ENCODE measurements at regions not wholly inside any gene's neighbourhood (a gene's known extent, or its start where the extent isn't known, plus 50 kb on each side); places are given as distances from the start of the nearest gene placed in this dataset.

DNA sequence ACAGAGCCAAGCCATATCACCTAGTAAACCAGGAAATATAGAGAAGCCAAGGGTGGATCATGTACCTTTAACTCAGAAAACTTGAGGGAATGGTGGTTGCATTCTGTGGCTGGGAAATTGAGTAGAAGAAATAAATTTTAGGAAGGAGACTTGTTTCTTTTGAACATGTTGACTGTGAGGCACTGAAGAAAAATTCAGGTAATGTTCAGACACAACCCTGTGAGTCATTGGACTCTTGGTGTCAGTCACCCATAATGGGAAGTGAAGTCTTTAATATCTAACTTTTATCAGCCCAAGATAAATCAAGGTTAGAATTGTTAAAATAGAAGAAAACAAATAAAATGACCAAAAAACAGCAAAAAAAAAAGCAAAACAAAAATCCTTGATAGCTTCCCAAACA, 98.8 kb upstream of the GRIK2 start:
- peaks cover 1 to 14% (median 8%) of the 10 kb centered on the region in 7 donors for H3K9me3 Mint-ChIP-seq
- Histone ChIP-seq H3K9ac (ENCODE audit: insufficient read depth, low read length, poor library complexity, severe bottlenecking) (no peak overlapping the region), H3K4me2 (replicated peaks; ENCODE audit: extremely low read depth, low read length, poor library complexity, severe bottlenecking) (no peak overlapping the region), H3K9me3 (replicated peaks in 1 of 2; ENCODE audit: control insufficient read depth in 1 of 2, insufficient read depth in 1 of 2, low read length in 2 of 2) (peaks cover 9 to 11% of the 10 kb centered on the region in 2 donors), H3K36me3 (replicated peaks in 1 of 2; ENCODE audit: control insufficient read depth in 1 of 2, insufficient read depth in 2 of 2, low read length in 2 of 2) (no peaks in the 10 kb centered on the region), H3K4me1 (ENCODE audit: control insufficient read depth in 1 of 2, insufficient read depth in 2 of 2, low read length in 2 of 2) (no peaks in the 10 kb centered on the region), H3K27me3 (ENCODE audit: control insufficient read depth in 2 of 2, insufficient read depth in 2 of 2, low read length in 2 of 2) (no peaks in the 10 kb centered on the region), H3K4me3 (replicated peaks in 1 of 3; ENCODE audit: low read depth in 2 of 3, low read length in 3 of 3) (no peak overlapping the region), H3K79me2 (ENCODE audit: insufficient read depth, low read length) (no peaks in the 10 kb centered on the region), H2AFZ (ENCODE audit: insufficient read depth, low read depth, low read length, poor library complexity, severe bottlenecking) (no peak overlapping the region), H3K27ac (ENCODE audit: low read depth in 1 of 2, low read length in 2 of 2) (no peak overlapping the region), H4K20me1 (ENCODE audit: insufficient read depth, low read length) (no peaks in the 10 kb centered on the region)
- H3K27ac Mint-ChIP-seq, result no peak overlapping the region
- no peaks in the 10 kb centered on the region for H3K4me1 Mint-ChIP-seq
- no peaks in the 10 kb centered on the region for H3K36me3 Mint-ChIP-seq
- DNase-seq, result no peak
- H3K4me3 Mint-ChIP-seq, result no peak overlapping the region
- intact Hi-C loops (cut with micrococcal nuclease), result no loop called here
- no peaks in the 10 kb centered on the region for H3K27me3 Mint-ChIP-seq (ENCODE audit: low read depth in 3 of 3)
- TF ChIP-seq, protein P1, sequence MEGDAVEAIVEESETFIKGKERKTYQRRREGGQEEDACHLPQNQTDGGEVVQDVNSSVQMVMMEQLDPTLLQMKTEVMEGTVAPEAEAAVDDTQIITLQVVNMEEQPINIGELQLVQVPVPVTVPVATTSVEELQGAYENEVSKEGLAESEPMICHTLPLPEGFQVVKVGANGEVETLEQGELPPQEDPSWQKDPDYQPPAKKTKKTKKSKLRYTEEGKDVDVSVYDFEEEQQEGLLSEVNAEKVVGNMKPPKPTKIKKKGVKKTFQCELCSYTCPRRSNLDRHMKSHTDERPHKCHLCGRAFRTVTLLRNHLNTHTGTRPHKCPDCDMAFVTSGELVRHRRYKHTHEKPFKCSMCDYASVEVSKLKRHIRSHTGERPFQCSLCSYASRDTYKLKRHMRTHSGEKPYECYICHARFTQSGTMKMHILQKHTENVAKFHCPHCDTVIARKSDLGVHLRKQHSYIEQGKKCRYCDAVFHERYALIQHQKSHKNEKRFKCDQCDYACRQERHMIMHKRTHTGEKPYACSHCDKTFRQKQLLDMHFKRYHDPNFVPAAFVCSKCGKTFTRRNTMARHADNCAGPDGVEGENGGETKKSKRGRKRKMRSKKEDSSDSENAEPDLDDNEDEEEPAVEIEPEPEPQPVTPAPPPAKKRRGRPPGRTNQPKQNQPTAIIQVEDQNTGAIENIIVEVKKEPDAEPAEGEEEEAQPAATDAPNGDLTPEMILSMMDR (IDR thresholded peaks at IDR 0.05), result no peak

DNA sequence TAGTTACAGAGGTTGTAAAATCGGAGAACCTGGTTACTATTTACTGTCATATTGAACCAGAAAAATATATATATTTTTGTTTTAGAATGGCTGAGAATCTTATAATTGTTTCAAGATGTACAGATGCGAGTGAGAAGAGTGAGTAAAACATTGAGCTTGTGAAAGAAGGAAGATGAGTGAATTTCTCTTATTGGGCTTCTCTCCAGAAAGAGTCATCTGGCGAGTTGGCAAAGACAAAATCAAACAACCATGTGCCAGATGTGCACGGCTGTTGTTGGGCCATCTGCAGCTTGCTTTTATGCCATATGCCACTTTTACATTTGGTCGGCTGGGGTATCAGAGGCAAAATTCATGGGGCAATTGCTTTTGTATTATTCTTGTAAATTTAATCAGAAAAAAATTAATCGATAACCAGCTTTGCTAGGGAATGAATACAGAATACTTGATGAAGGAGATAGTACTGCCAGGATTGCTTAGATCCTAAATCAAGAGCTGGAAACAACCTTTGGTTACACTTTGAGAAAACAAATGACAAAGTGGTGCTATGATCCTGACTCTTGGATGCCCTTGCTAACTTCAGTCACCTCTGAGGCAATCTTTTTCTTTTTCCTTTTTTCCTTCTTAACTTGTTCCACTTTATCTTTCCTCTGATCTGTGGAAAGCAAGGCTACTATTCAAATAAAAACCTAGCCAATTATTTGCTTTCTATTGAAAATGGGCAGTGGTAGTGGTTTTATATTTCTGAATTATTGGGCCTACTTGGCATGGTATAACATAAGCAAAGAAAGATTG, 97.1 kb upstream of the GRIK2 start:
- Histone ChIP-seq H3K9ac (ENCODE audit: insufficient read depth, low read length, poor library complexity, severe bottlenecking) (no peak overlapping the region), H2AFZ (ENCODE audit: insufficient read depth, low read depth, low read length, poor library complexity, severe bottlenecking) (no peak overlapping the region), H3K27me3 (ENCODE audit: control insufficient read depth in 2 of 2, insufficient read depth in 2 of 2, low read length in 2 of 2) (no peaks in the 10 kb centered on the region), H3K4me2 (replicated peaks; ENCODE audit: extremely low read depth, low read length, poor library complexity, severe bottlenecking) (no peak overlapping the region), H3K79me2 (ENCODE audit: insufficient read depth, low read length) (no peaks in the 10 kb centered on the region), H3K4me3 (replicated peaks in 1 of 3; ENCODE audit: low read depth in 2 of 3, low read length in 3 of 3) (no peak overlapping the region), H3K27ac (ENCODE audit: low read depth in 1 of 2, low read length in 2 of 2) (no peak overlapping the region), H3K4me1 (ENCODE audit: control insufficient read depth in 1 of 2, insufficient read depth in 2 of 2, low read length in 2 of 2) (no peaks in the 10 kb centered on the region), H4K20me1 (ENCODE audit: insufficient read depth, low read length) (no peaks in the 10 kb centered on the region), H3K9me3 (replicated peaks in 1 of 2; ENCODE audit: control insufficient read depth in 1 of 2, insufficient read depth in 1 of 2, low read length in 2 of 2) (peaks cover 6 to 9% of the 10 kb centered on the region in 2 donors), H3K36me3 (replicated peaks in 1 of 2; ENCODE audit: control insufficient read depth in 1 of 2, insufficient read depth in 2 of 2, low read length in 2 of 2) (no peaks in the 10 kb centered on the region)
- intact Hi-C loops (cut with micrococcal nuclease), result no loop called here
- H3K4me1 Mint-ChIP-seq, result no peaks in the 10 kb centered on the region
- DNase-seq, result no peak
- 96% methylated on average over 5 of the region's 6 CpGs for WGBS (ENCODE audit: insufficient coverage)
- peaks cover 1 to 14% (median 8%) of the 10 kb centered on the region in 7 donors for H3K9me3 Mint-ChIP-seq
- no peak overlapping the region for H3K4me3 Mint-ChIP-seq
- no peak overlapping the region for H3K27ac Mint-ChIP-seq
- no peaks in the 10 kb centered on the region for H3K36me3 Mint-ChIP-seq
- TF ChIP-seq, protein P1 (IDR thresholded peaks at IDR 0.05), result no peak
- H3K27me3 Mint-ChIP-seq (ENCODE audit: low read depth in 3 of 3), result no peaks in the 10 kb centered on the region

Measured in CD14-positive monocyte (primary cell).